HG03571 (cell line): ENCODE measurements at regions not wholly inside any gene's neighbourhood (a gene's known extent, or its start where the extent isn't known, plus 50 kb on each side); places are given as distances from the start of the nearest gene placed in this dataset.

Source experiments
- ATAC-seq: cut with Tn5 transposase; IDR thresholded peaks from one replicate; pipeline ENCODE4 v1.9.1; 2021; ENCODE audit not compliant: unreplicated experiment

GRCh38 chr4:132506568-132506967, 642.5 kb upstream of the PCDH10 start:
- ATAC-seq = no peak

GRCh38 chr4:132513491-132513890, 635.6 kb upstream of the PCDH10 start:
- no peak for ATAC-seq

GRCh38 chr4:132526652-132527051, 622.4 kb upstream of the PCDH10 start:
- no peak for ATAC-seq

- ATAC-seq = no peak
These were observed 621.3 kb upstream of the PCDH10 start for GRCh38 chr4:132527817-132528216.

- ATAC-seq = no peak
These were observed 618.2 kb upstream of the PCDH10 start for GRCh38 chr4:132530861-132531260.

GRCh38 chr4:132540268-132540667, 608.8 kb upstream of the PCDH10 start:
- no peak for ATAC-seq

GRCh38 chr4:132540797-132541196, 608.3 kb upstream of the PCDH10 start:
- ATAC-seq = no peak

- ATAC-seq = no peak
These were observed 606.9 kb upstream of the PCDH10 start for GRCh38 chr4:132542228-132542627.

- ATAC-seq = no peak
These were observed 600.6 kb upstream of the PCDH10 start for GRCh38 chr4:132548463-132548862.

- no peak for ATAC-seq
These were observed 592.8 kb upstream of the PCDH10 start for GRCh38 chr4:132556316-132556715.

GRCh38 chr4:132557660-132558059, 591.4 kb upstream of the PCDH10 start:
- ATAC-seq = no peak

GRCh38 chr4:132564920-132565319, 584.2 kb upstream of the PCDH10 start:
- ATAC-seq = no peak

- no peak for ATAC-seq
These were observed 583.6 kb upstream of the PCDH10 start for GRCh38 chr4:132565542-132565941.

GRCh38 chr4:132572210-132572609, 576.9 kb upstream of the PCDH10 start:
- ATAC-seq = no peak

GRCh38 chr4:132587626-132588025, 561.5 kb upstream of the PCDH10 start:
- ATAC-seq = no peak

- ATAC-seq = no peak
These were observed 556.8 kb upstream of the PCDH10 start for GRCh38 chr4:132592340-132592739.

- ATAC-seq = no peak
These were observed 556.2 kb upstream of the PCDH10 start for GRCh38 chr4:132592850-132593249.

GRCh38 chr4:132593717-132594400, 555.2 kb upstream of the PCDH10 start:
- ATAC-seq = no peak

GRCh38 chr4:132596186-132596585, 552.9 kb upstream of the PCDH10 start:
- no peak for ATAC-seq

GRCh38 chr4:132605551-132605950, 543.5 kb upstream of the PCDH10 start:
- no peak for ATAC-seq

GRCh38 chr4:132614682-132615081, 534.4 kb upstream of the PCDH10 start:
- no peak for ATAC-seq

GRCh38 chr4:132619968-132620367, 529.1 kb upstream of the PCDH10 start:
- no peak for ATAC-seq
